ENCODE measurements at regions not wholly inside any gene's neighbourhood (a gene's known extent, or its start where the extent isn't known, plus 50 kb on each side); places are given as distances from the start of the nearest gene placed in this dataset.

GRCh38 chr18:57887543-57888383 is 84.6 kb upstream of the ATP8B1 start:
- ChIA-PET CTCF (ENCODE audit: partially characterized antibody) (interaction anchor here (0.6 to 3.9 kb wide), 4 partner anchors 9 to 1194 kb away, joined by 3 to 17 read pairs (median 6); no protein-coding TSS in a partner anchor), POLR2A (ENCODE audit: partially characterized antibody) (no interaction called here)
- Histone ChIP-seq H3K79me2 (ENCODE audit: control insufficient read depth in 1 of 2, insufficient read depth in 2 of 2, low read length in 2 of 2) (no peaks in the 10 kb centered on the region), H2BK5ac (ENCODE audit: low read depth, low read length) (no peak overlapping the region), H3K4me1 (replicated peaks in 1 of 4; ENCODE audit: control insufficient read depth in 3 of 4, insufficient read depth in 4 of 4, low read length in 3 of 4) (no peaks in the 10 kb centered on the region), H3K56ac (replicated peaks; ENCODE audit: insufficient read length, low read depth, low read length) (no peak overlapping the region), H3K4me3 (ENCODE audit: extremely low read depth in 1 of 4, insufficient read depth in 2 of 4, low read depth in 3 of 4, low read length in 4 of 4) (no peak overlapping the region), H2BK12ac (ENCODE audit: low read depth, low read length) (no peak overlapping the region), H2BK15ac (ENCODE audit: low read length) (no peak overlapping the region), H3K79me1 (ENCODE audit: low read depth, low read length) (no peaks in the 10 kb centered on the region), H3K27me3 (replicated peaks in 1 of 4; ENCODE audit: control insufficient read depth in 3 of 4, extremely low read depth in 1 of 4, insufficient read depth in 3 of 4, low read length in 3 of 4) (no peaks in the 10 kb centered on the region), H4K91ac (replicated peaks; ENCODE audit: insufficient read length, low read length) (no peak overlapping the region), H4K8ac (ENCODE audit: extremely low read depth, insufficient read depth, low read length) (no peak overlapping the region), H4K20me1 (replicated peaks in 1 of 2; ENCODE audit: control insufficient read depth in 1 of 2, insufficient read depth in 2 of 2, low read length in 2 of 2) (no peaks in the 10 kb centered on the region), H3K4ac (replicated peaks; ENCODE audit: insufficient read length, low read depth, low read length) (no peak overlapping the region), H2BK20ac (ENCODE audit: low read length) (no peak overlapping the region), H4K5ac (ENCODE audit: insufficient read length, low read depth, low read length) (no peak overlapping the region), H2BK120ac (replicated peaks; ENCODE audit: low read depth, low read length) (no peak overlapping the region), H3K14ac (ENCODE audit: insufficient read length) (no peak overlapping the region), H3K36me3 (ENCODE audit: control insufficient read depth in 2 of 4, insufficient read depth in 4 of 4, low read length in 3 of 4) (no peaks in the 10 kb centered on the region), H3K9ac (replicated peaks in 1 of 4; ENCODE audit: extremely low read depth in 1 of 4, low read depth in 3 of 4, low read length in 3 of 4) (no peak overlapping the region), H3K23me2 (ENCODE audit: low read depth, low read length) (no peaks in the 10 kb centered on the region), H3K27ac (ENCODE audit: low read depth, low read length) (no peak overlapping the region), H2AFZ (ENCODE audit: low read length) (no peak overlapping the region), H3K4me2 (ENCODE audit: insufficient read depth in 1 of 2, low read depth in 2 of 2, low read length in 2 of 2) (no peak overlapping the region), H3K18ac (ENCODE audit: extremely low read depth, low read length) (no peak overlapping the region), H3K23ac (ENCODE audit: insufficient read length) (no peak overlapping the region), H3K9me3 (ENCODE audit: insufficient read depth in 2 of 2, low read depth in 1 of 2, low read length in 1 of 2) (no peaks in the 10 kb centered on the region), H2AK5ac (ENCODE audit: low read depth, low read length) (no peak overlapping the region)
- DNase-seq (ENCODE audit: low read depth in 1 of 2, low spot score in 2 of 2) (no peak), FAIRE-seq (no peak)
- WGBS, 2 experiments (ENCODE audit: extremely low coverage in 1 of 2, insufficient coverage in 1 of 2, insufficient read length in 1 of 2, insufficient replicate concordance in 2 of 2, low coverage in 1 of 2, low lambda C conversion rate in 2 of 2, missing lambda C conversion rate in 1 of 2) = 93% methylated on average over 9 of the region's 9 CpGs; no CpG with 5 or more reads in 1 of the 2 experiments
- TF ChIP-seq E2F6 (IDR thresholded peaks at IDR 0.05) (no peak), POLR2AphosphoS5 (IDR thresholded peaks at IDR 0.05; ENCODE audit: low read depth, low read length) (no peak), SIRT6 (IDR thresholded peaks at IDR 0.05; ENCODE audit: low read length) (no peak), CBX5 (IDR thresholded peaks at IDR 0.05; ENCODE audit: low read depth, low read length) (no peak), TBP (IDR thresholded peaks at IDR 0.05; ENCODE audit: low read depth, low read length) (no peak), SAP30 (IDR thresholded peaks at IDR 0.05; ENCODE audit: insufficient read depth, insufficient replicate concordance, low read length) (no peak), TCF12 (IDR thresholded peaks at IDR 0.05; ENCODE audit: low read depth, low read length) (no peak), RXRA (IDR thresholded peaks at IDR 0.05; ENCODE audit: insufficient read depth, low read depth, low read length) (no peak), RAD21 (IDR thresholded peaks at IDR 0.05 in 1 of 2, conservative IDR thresholded peaks at IDR 0.05 in 1 of 2; ENCODE audit: low read depth in 2 of 2, low read length in 2 of 2) (no peak), FOSL1 (IDR thresholded peaks at IDR 0.05; ENCODE audit: insufficient read depth, low read depth, low read length) (no peak), RFX5 (IDR thresholded peaks at IDR 0.05; ENCODE audit: borderline replicate concordance, low read depth, low read length) (no peak), YY1 (IDR thresholded peaks at IDR 0.05; ENCODE audit: low read depth, low read length) (no peak)
